Nephron (organoid): ENCODE measurements at regions not wholly inside any gene's neighbourhood (a gene's known extent, or its start where the extent isn't known, plus 50 kb on each side); places are given as distances from the start of the nearest gene placed in this dataset.

Experiments used
- H3K27ac Mint-ChIP-seq, 3 experiments: 2 replicates each; pipeline ENCODE4 v1.8.0; 2020; ENCODE audit warnings: mixed read lengths in 3 of 3, mild to moderate bottlenecking in 2 of 3, moderate library complexity in 1 of 3
- H3K27me3 Mint-ChIP-seq: 2 replicates; pipeline ENCODE4 v1.8.0; 2021; ENCODE audit warnings: low read depth, mild to moderate bottlenecking, moderate library complexity, mixed read lengths
- H3K36me3 Mint-ChIP-seq: 2 replicates; pipeline ENCODE4 v1.8.0; 2020; ENCODE audit warnings: low read depth, mixed read lengths
- H3K4me1 Mint-ChIP-seq: 2 replicates; pipeline ENCODE4 v1.8.0; 2020; ENCODE audit warnings: mixed read lengths
- H3K4me3 Mint-ChIP-seq, 3 experiments: 2 replicates each; pipeline ENCODE4 v1.8.0; 2020; ENCODE audit warnings: mild to moderate bottlenecking in 3 of 3, mixed read lengths in 3 of 3, moderate library complexity in 2 of 3
- H3K9me3 Mint-ChIP-seq: 2 replicates; pipeline ENCODE4 v1.8.0; 2020; ENCODE audit warnings: mixed read lengths
- CTCF ChIP-seq, 3 experiments: fragments of 200-600 bp; sonication (generic); IDR thresholded peaks; one replicate each; pipeline ENCODE4 v1.5.0; 2021; ENCODE audit warnings: antibody characterized with exemption in 3 of 3; ENCODE audit not compliant: unreplicated experiment in 3 of 3

DNA sequence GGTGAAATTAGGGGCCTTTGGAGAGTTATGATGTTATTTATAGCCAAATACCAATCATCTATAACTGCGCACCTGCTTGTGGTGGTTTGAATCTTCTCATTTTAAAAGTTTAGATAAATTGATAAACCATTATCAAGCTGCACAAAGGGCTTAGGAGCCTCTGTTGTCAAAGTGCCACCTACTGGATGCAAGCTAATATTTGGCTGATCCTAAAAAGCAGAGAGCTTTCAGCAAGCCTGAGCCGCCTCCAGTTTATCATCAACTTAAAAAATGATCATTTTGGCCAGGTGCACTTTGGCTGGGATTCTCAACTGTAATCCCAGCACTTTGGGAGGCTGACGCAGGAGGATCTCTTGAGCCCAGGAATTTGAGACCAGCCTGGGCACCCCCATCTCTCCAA lies 58.5 kb upstream of the ATXN1 start:
- no peaks in the 10 kb centered on the region for H3K36me3 Mint-ChIP-seq
- no peaks in the 10 kb centered on the region for H3K9me3 Mint-ChIP-seq
- peaks cover 15% of the 10 kb centered on the region for H3K27me3 Mint-ChIP-seq
- peak in 2 of 3 experiments; percentile 12 to 36 for TF ChIP-seq CTCF (IDR thresholded peaks at IDR 0.05; ENCODE audit: unreplicated experiment in 3 of 3)
- H3K4me3 Mint-ChIP-seq = no peak overlapping the region
- H3K4me1 Mint-ChIP-seq = no peaks in the 10 kb centered on the region
- no peak overlapping the region for H3K27ac Mint-ChIP-seq

- no peaks in the 10 kb centered on the region for H3K36me3 Mint-ChIP-seq
Observed at GRCh38 chr6:16818992-16819626, 57.8 kb upstream of the ATXN1 start.

DNA sequence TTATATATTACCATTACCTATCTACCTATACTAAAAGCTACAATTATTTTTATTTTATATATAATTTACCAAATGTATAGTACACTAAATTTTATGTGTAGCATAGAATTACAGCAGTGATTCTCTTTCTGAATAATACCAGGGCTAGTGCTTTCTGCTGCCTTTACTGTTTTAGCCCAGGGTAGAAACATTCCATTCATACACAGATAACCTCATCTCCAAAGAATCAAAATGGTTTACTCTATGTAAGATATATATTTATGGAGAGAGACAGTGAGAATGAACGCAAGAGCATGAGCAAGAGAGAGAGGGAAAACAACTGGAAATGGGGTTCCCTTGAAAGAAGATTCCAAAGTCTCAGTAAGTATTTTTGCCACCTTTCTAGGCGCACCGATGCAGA lies 56.3 kb upstream of the ATXN1 start:
- TF ChIP-seq CTCF (IDR thresholded peaks at IDR 0.05; ENCODE audit: unreplicated experiment in 3 of 3) = no peak
- Mint-ChIP-seq H3K27me3 (peaks cover 6% of the 10 kb centered on the region), H3K4me1 (no peaks in the 10 kb centered on the region), H3K36me3 (no peaks in the 10 kb centered on the region), H3K9me3 (peaks cover 10% of the 10 kb centered on the region), H3K4me3 (no peak overlapping the region), H3K27ac (no peak overlapping the region)

More at GRCh38 chr6:16818992-16819626, 57.8 kb upstream of the ATXN1 start:
- no peak overlapping the region for H3K4me3 Mint-ChIP-seq
- H3K27me3 Mint-ChIP-seq = peaks cover 12% of the 10 kb centered on the region
- no peaks in the 10 kb centered on the region for H3K4me1 Mint-ChIP-seq
- no peak for TF ChIP-seq CTCF (IDR thresholded peaks at IDR 0.05; ENCODE audit: unreplicated experiment in 3 of 3)
- H3K9me3 Mint-ChIP-seq = no peaks in the 10 kb centered on the region
- peak overlapping the region in 1 of 3 experiments; percentile 18 for H3K27ac Mint-ChIP-seq

- no peak for TF ChIP-seq CTCF (IDR thresholded peaks at IDR 0.05; ENCODE audit: unreplicated experiment in 3 of 3)
- no peaks in the 10 kb centered on the region for H3K4me1 Mint-ChIP-seq
- peaks cover 17% of the 10 kb centered on the region for H3K9me3 Mint-ChIP-seq
- no peak overlapping the region for H3K4me3 Mint-ChIP-seq
- no peak overlapping the region for H3K27ac Mint-ChIP-seq
- peaks cover 6% of the 10 kb centered on the region for H3K27me3 Mint-ChIP-seq
- no peaks in the 10 kb centered on the region for H3K36me3 Mint-ChIP-seq
Observed at GRCh38 chr6:16816891-16817290, 55.6 kb upstream of the ATXN1 start.

- Mint-ChIP-seq H3K4me1 (no peaks in the 10 kb centered on the region), H3K36me3 (peaks cover 6% of the 10 kb centered on the region), H3K27me3 (no peaks in the 10 kb centered on the region), H3K4me3 (no peak overlapping the region), H3K9me3 (peaks cover 45% of the 10 kb centered on the region), H3K27ac (no peak overlapping the region)
- TF ChIP-seq CTCF (IDR thresholded peaks at IDR 0.05; ENCODE audit: unreplicated experiment in 3 of 3) = no peak
Observed at GRCh38 chr6:16812993-16813392, 51.7 kb upstream of the ATXN1 start.

DNA sequence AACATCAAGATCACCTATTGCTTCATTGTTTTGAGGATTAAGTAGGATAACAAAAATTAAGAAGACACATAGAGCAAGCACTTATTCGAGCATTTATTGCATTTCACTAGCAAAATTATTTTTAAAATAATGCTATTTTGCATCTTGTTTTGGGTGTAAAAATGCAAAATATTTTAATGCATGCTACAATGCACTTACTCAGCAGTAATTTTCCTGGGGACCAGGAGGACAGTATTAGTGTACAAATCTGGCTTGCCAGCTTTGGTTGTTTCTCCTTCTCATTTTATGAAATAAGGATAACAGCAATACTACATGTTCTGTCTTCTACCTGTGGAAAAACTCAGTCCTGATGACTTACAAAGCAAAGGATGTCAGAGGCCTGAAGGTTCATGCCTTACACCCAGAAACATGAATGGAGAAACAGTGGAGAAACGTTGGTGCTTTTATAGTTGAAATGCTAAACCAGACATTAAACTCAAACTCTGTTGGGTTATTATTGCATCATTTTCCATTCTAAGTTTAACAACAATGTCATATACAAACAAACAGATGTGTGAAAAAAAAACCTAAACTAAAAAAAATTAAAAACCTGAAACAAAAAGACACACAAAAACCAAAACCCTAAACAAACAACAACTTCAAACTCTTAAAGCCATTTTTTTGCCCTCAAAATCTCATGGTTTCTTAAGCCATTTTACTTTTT lies 50.2 kb upstream of the ATXN1 start:
- H3K36me3 Mint-ChIP-seq = peaks cover 6% of the 10 kb centered on the region
- H3K4me3 Mint-ChIP-seq = no peak overlapping the region
- no peaks in the 10 kb centered on the region for H3K27me3 Mint-ChIP-seq
- no peaks in the 10 kb centered on the region for H3K4me1 Mint-ChIP-seq
- no peak for TF ChIP-seq CTCF (IDR thresholded peaks at IDR 0.05; ENCODE audit: unreplicated experiment in 3 of 3)
- H3K27ac Mint-ChIP-seq = no peak overlapping the region
- peaks cover 48% of the 10 kb centered on the region for H3K9me3 Mint-ChIP-seq
